Ammon's horn (tissue), 1 donor: ENCODE measurements at regions not wholly inside any gene's neighbourhood (a gene's known extent, or its start where the extent isn't known, plus 50 kb on each side); places are given as distances from the start of the nearest gene placed in this dataset.

Experiments used
- DNase-seq: peaks from one replicate; pipeline ENCODE4 v3.0.0-alpha.2; 2016; ENCODE audit warnings: low spot score

GRCh38 chr6:168908887-168909286 is 344.8 kb downstream of the THBS2 start:
- DNase-seq = no peak

- no peak for DNase-seq
Observed at GRCh38 chr6:168908166-168908565, 345.5 kb downstream of the THBS2 start.

GRCh38 chr6:168906391-168906790 is 347.3 kb downstream of the THBS2 start:
- no peak for DNase-seq

- DNase-seq = no peak
Observed at GRCh38 chr6:168905451-168906090, 348.1 kb downstream of the THBS2 start.

- no peak for DNase-seq
Observed at GRCh38 chr6:168903613-168904345, 349.9 kb downstream of the THBS2 start.

GRCh38 chr6:168902075-168902474 is 351.6 kb downstream of the THBS2 start:
- DNase-seq = no peak

GRCh38 chr6:168901076-168901475 is 352.6 kb downstream of the THBS2 start:
- DNase-seq = no peak

GRCh38 chr6:168896321-168896720 is 357.3 kb downstream of the THBS2 start:
- DNase-seq = no peak

GRCh38 chr6:168895102-168895812 is 358.4 kb downstream of the THBS2 start:
- peak; percentile 88 for DNase-seq

GRCh38 chr6:168892031-168892430 is 361.6 kb downstream of the THBS2 start:
- no peak for DNase-seq

GRCh38 chr6:168890981-168891365 is 362.7 kb downstream of the THBS2 start:
- no peak for DNase-seq

- DNase-seq = no peak
Observed at GRCh38 chr6:168890306-168890980, 363.2 kb downstream of the THBS2 start.

- no peak for DNase-seq
Observed at GRCh38 chr6:168888786-168889345, 364.8 kb downstream of the THBS2 start.

GRCh38 chr6:168888102-168888501 is 365.5 kb downstream of the THBS2 start:
- DNase-seq = no peak

GRCh38 chr6:168887621-168888020 is 366.0 kb downstream of the THBS2 start:
- DNase-seq = no peak

GRCh38 chr6:168886964-168887363 is 366.7 kb downstream of the THBS2 start:
- no peak for DNase-seq

GRCh38 chr6:168885751-168886742 is 367.6 kb downstream of the THBS2 start:
- DNase-seq = no peak

- DNase-seq = no peak
Observed at GRCh38 chr6:168885196-168885595, 368.4 kb downstream of the THBS2 start.

GRCh38 chr6:168884646-168885086 is 369.0 kb downstream of the THBS2 start:
- DNase-seq = peak; percentile 64

- no peak for DNase-seq
Observed at GRCh38 chr6:168884050-168884645, 369.5 kb downstream of the THBS2 start.
